GM10248 (cell line): ENCODE measurements at regions not wholly inside any gene's neighbourhood (a gene's known extent, or its start where the extent isn't known, plus 50 kb on each side); places are given as distances from the start of the nearest gene placed in this dataset.

Experiments used
- CTCF ChIA-PET: fragments of 300-600 bp; sonication (Branson Sonifier 250); formaldehyde crosslinking; extraction: SDS; loops from one replicate; lab custom pipeline; 2021; ENCODE audit warnings: antibody characterized with exemption; lab: Yijun Ruan, JAX
- POLR2A ChIA-PET: fragments of 350-650 bp; sonication (Branson Sonifier 250); formaldehyde crosslinking; extraction: SDS; loops from one replicate; lab custom pipeline; 2020; ENCODE audit warnings: antibody characterized with exemption; lab: Yijun Ruan, JAX
- DNase-seq: peaks from one replicate; pipeline ENCODE4 v3.0.0; 2012; ENCODE audit errors: extremely low spot score
- TF ChIP-seq, protein P1 (sequence below): IDR thresholded peaks from 2 replicates; pipeline ENCODE4 v1.5.1; 2012; ENCODE audit warnings: mild to moderate bottlenecking, low read depth; ENCODE audit errors: extremely low read depth, missing control alignments, control extremely low read depth

DNA sequence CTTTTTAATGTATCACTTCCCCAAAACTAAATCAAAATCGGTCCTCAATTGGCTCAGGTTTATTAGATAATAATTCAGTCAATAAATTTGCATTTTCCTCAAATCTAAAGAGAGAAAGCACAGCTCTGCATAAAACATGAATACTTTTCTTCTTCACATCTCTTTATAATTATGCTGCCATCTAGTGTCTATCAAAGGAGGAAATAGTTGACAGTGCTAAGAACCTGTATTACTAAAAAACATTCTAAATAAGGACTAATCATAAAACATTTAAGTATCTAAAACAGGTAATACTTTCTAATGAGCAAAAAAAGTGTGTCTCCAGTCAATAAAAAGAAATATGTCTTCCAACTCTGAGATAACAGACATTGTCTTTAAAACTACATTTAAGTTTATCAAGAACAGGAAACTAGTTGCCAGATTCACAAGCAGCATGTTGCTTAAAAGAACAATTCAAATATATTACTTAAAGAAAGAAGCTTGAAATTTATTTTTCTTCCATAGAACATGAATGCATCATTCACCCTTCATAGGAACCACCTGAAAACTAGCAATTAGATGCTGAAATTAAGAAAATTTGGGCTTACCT, 56.5 kb upstream of the DST start:
- POLR2A ChIA-PET: no interaction called here
- peak; percentile 36 for DNase-seq

DNA sequence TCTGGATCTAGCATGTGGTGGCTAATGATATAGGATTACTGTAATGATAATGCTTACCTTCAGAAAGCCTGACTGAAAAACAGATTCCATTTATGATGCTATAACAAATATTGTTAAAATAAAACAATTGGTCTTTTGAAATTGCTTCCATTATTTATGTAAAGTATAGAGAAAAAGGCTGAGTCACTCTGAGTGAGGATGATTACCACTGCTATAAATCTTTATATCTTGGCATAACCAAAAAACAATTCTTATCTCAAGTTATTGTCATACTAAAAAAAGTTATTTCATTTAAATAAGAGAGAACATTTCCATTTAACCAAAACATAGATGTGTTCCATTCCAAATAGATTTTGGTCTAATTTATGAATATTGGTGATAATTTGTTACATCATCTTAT, 53.0 kb upstream of the DST start:
- POLR2A ChIA-PET: no interaction called here
- CTCF ChIA-PET: no interaction called here
- no peak for DNase-seq
- TF ChIP-seq, protein P1, sequence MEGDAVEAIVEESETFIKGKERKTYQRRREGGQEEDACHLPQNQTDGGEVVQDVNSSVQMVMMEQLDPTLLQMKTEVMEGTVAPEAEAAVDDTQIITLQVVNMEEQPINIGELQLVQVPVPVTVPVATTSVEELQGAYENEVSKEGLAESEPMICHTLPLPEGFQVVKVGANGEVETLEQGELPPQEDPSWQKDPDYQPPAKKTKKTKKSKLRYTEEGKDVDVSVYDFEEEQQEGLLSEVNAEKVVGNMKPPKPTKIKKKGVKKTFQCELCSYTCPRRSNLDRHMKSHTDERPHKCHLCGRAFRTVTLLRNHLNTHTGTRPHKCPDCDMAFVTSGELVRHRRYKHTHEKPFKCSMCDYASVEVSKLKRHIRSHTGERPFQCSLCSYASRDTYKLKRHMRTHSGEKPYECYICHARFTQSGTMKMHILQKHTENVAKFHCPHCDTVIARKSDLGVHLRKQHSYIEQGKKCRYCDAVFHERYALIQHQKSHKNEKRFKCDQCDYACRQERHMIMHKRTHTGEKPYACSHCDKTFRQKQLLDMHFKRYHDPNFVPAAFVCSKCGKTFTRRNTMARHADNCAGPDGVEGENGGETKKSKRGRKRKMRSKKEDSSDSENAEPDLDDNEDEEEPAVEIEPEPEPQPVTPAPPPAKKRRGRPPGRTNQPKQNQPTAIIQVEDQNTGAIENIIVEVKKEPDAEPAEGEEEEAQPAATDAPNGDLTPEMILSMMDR: no peak

More for the DNA sequence above, 56.5 kb upstream of the DST start:
- CTCF ChIA-PET: interaction anchor here (0.6 to 4.2 kb wide), 18 partner anchors 8 to 153 kb away, joined by 3 to 19 read pairs (median 6); partner anchors contain the start of gene DST
- TF ChIP-seq, protein P1: peak; percentile 41

DNA sequence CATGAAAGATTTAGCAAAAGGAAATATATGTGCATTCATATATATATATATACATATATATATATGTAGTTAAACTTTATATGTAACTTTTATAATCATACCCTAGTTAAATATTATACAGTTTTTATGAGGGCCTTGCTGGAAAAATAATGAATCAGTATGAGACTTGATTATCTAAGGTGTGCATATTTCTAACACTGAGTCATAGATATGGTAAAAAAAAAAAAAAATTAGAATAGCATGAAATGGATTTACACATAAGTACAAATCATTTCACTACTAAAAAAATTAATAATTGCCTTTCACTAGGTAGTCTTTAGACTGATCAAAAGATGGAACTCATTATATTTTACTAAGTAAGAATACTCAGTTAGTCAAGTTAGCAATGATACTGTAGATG, 51.3 kb upstream of the DST start:
- ChIA-PET CTCF (interaction anchor here (1.3 to 6.0 kb wide), 4 partner anchors 10 to 211 kb away, joined by 3 to 38 read pairs (median 5); no protein-coding TSS in a partner anchor), POLR2A (no interaction called here)
- no peak for DNase-seq
- TF ChIP-seq, protein P1: no peak

DNA sequence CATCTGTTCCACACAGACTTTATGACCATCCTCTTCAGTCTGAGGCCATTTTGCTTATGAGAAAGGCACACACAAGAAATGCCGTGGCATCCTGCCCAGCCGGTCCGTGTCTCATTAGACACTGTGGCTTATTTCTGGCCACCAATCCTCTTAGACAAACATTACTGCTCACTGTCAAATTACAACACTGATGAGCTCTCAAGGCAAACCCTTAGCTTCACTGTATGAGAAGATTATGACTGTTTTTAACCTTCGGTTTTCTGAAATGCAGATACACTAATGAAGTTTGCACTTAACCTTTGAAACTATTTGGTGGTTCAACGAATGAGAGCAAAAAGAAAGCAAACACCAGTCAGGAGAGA, 50.5 kb upstream of the DST start:
- no peak for DNase-seq
- POLR2A ChIA-PET: no interaction called here
- TF ChIP-seq, protein P1: no peak
- CTCF ChIA-PET: interaction anchor here (0.8 to 6.0 kb wide), 7 partner anchors 10 to 211 kb away, joined by 3 to 38 read pairs (median 4); no protein-coding TSS in a partner anchor

DNA sequence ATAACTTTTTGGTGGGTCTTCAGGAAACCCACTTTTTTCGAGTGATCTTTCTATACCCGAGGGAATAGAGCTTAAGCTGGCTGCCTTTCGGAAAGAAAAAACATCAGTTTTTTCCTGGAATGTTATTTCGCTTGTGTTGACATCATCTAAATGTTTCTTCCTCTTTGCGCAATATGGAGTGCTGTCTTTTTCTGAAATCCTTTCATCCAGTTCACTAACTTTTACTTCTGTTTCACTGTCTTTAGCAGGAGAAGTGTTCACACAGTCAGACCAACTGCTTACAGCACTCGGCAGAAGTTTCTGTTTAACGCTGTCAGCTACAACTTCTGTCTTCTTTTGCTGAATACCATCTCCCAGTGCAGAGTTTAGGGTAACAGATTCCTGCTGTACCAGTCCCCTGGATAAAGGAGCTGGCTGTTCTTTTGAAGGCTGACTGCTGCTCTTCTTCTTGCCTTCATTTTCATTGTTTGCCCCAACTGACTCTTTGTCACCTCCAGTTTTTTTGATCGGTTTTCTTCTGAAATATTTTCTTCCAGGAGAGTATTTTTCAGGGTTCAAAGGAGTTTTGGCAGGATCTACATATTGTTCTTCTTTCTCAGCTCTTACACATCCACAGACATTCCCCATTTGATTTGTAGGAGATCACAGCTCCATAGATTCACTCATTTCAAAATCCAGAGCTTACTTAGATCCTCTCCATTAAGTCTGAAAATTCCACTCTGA, 50.0 kb upstream of the DST start:
- CTCF ChIA-PET: interaction anchor here (0.8 to 6.0 kb wide), 8 partner anchors 7 to 212 kb away, joined by 3 to 38 read pairs (median 4); no protein-coding TSS in a partner anchor
- DNase-seq: no peak
- POLR2A ChIA-PET: no interaction called here
- TF ChIP-seq, protein P1: no peak
